Endothelial cell of umbilical vein (primary cell): ENCODE measurements at regions not wholly inside any gene's neighbourhood (a gene's known extent, or its start where the extent isn't known, plus 50 kb on each side); places are given as distances from the start of the nearest gene placed in this dataset.

ENCODE experiments used
- BruUV-seq: library from RNA; stranded (reverse); fragments of 400-500 nt; replicated peaks from 2 replicates; lab custom pipeline; 2021; lab: Mats Ljungman, UMichigan
- CTCF ChIA-PET: fragments of 300-600, 350-600 bp; sonication (Branson Sonifier 250); formaldehyde crosslinking; loops from one replicate; lab custom pipeline; 2021; ENCODE audit warnings: antibody characterized with exemption, inconsistent platforms; lab: Charles Lee
- POLR2A ChIA-PET: fragments of 300-600, 350-600 bp; sonication (Branson Sonifier 250); formaldehyde crosslinking; loops from one replicate; lab custom pipeline; 2021; ENCODE audit warnings: antibody characterized with exemption, inconsistent platforms; lab: Charles Lee
- DNase-seq: peaks from one replicate; pipeline ENCODE4 v3.0.0-alpha.2; 2011; ENCODE audit warnings: low read depth, low spot score
- FAIRE-seq: peaks from 2 replicates; lab custom pipeline; 2011; peaks lifted over from hg19 to GRCh38; lab: Jason Lieb, UNC
- H2AFZ ChIP-seq: 2 replicates; pipeline ENCODE4 v1.6.0; 2012; ENCODE audit warnings: low read depth, low read length, control low read depth, inconsistent platforms
- H3K27ac ChIP-seq: 2 replicates; pipeline ENCODE4 v1.5.1; 2011; ENCODE audit warnings: low read depth, mild to moderate bottlenecking, control low read depth, low read length, moderate library complexity; ENCODE audit not compliant: insufficient read depth
- H3K27me3 ChIP-seq, 2 experiments: 2 replicates each; pipeline versions ENCODE4 v1.6.0 to v1.6.1; 2011; ENCODE audit warnings: low read length in 2 of 2, mixed read lengths in 1 of 2; ENCODE audit not compliant: control insufficient read depth in 2 of 2, insufficient read depth in 2 of 2
- H3K36me3 ChIP-seq, 2 experiments: 2 replicates in 1 of 2; 3 replicates in 1 of 2; pipeline ENCODE4 v1.5.1; 2011; ENCODE audit warnings: low read length in 2 of 2, mild to moderate bottlenecking in 1 of 2, moderate library complexity in 1 of 2; ENCODE audit not compliant: control insufficient read depth in 2 of 2, insufficient read depth in 2 of 2; ENCODE audit errors: extremely low read depth in 1 of 2
- H3K4me1 ChIP-seq: 3 replicates; pipeline ENCODE4 v1.5.1; 2011; ENCODE audit warnings: mild to moderate bottlenecking, low read length; ENCODE audit not compliant: control insufficient read depth, insufficient read depth; ENCODE audit errors: extremely low read depth
- H3K4me2 ChIP-seq: 2 replicates; pipeline ENCODE4 v1.6.1; 2011; ENCODE audit warnings: low read length, control low read depth, mixed read lengths; ENCODE audit not compliant: insufficient read depth
- H3K4me3 ChIP-seq, 3 experiments: fragments of 200-600 bp in 1 of 3; sonication (generic), shearing (Covaris generic) in 1 of 3; replicated peaks in 1 of 3; 2 replicates each; pipeline ENCODE4 v1.5.1; 2011 to 2016; ENCODE audit warnings: control low read depth in 3 of 3, low read length in 3 of 3, mild to moderate bottlenecking in 2 of 3, inconsistent platforms in 1 of 3, low read depth in 1 of 3, moderate library complexity in 1 of 3; ENCODE audit not compliant: insufficient read depth in 1 of 3
- H3K79me2 ChIP-seq: 2 replicates; pipeline ENCODE4 v1.6.0; 2012; ENCODE audit warnings: low read length, inconsistent platforms; ENCODE audit not compliant: control insufficient read depth, insufficient read depth
- H3K9ac ChIP-seq: replicated peaks from 2 replicates; pipeline ENCODE3; 2011; ENCODE audit warnings: low read length, control low read depth; ENCODE audit not compliant: insufficient read depth; ENCODE audit errors: extremely low read depth
- H3K9me1 ChIP-seq: replicated peaks from 3 replicates; pipeline ENCODE4 v1.6.0; 2011; ENCODE audit warnings: mild to moderate bottlenecking, low read length; ENCODE audit not compliant: control insufficient read depth, insufficient read depth; ENCODE audit errors: extremely low read depth
- H3K9me3 ChIP-seq: replicated peaks from 2 replicates; pipeline ENCODE4 v1.5.1; 2012; ENCODE audit warnings: low read length, inconsistent platforms; ENCODE audit not compliant: control insufficient read depth, insufficient read depth
- H4K20me1 ChIP-seq: replicated peaks from 2 replicates; pipeline ENCODE3; 2011; ENCODE audit warnings: mild to moderate bottlenecking, low read length; ENCODE audit not compliant: control insufficient read depth, insufficient read depth; ENCODE audit errors: extremely low read depth
- EZH2 ChIP-seq: IDR thresholded peaks from 2 replicates; pipeline ENCODE4 v1.6.1; 2012; ENCODE audit warnings: borderline replicate concordance, low read depth, mild to moderate bottlenecking, moderate library complexity, low read length, inconsistent platforms; ENCODE audit not compliant: severe bottlenecking
- FOS ChIP-seq: IDR thresholded peaks from 2 replicates; pipeline ENCODE4 v1.6.1; 2011; ENCODE audit warnings: mild to moderate bottlenecking, low read length, moderate library complexity, borderline replicate concordance; ENCODE audit not compliant: insufficient read depth
- GATA2 ChIP-seq: IDR thresholded peaks from 2 replicates; pipeline ENCODE4 v1.7.0; 2011; ENCODE audit warnings: low read depth, mild to moderate bottlenecking, moderate library complexity, mixed read lengths, low read length; ENCODE audit not compliant: insufficient read length, insufficient read depth
- JUN ChIP-seq: IDR thresholded peaks from 2 replicates; pipeline ENCODE4 v1.6.1; 2011; ENCODE audit warnings: borderline replicate concordance, low read depth; ENCODE audit not compliant: insufficient read length, insufficient read depth
- MYC ChIP-seq: IDR thresholded peaks from one replicate; pipeline ENCODE4 v1.6.1; 2011; ENCODE audit warnings: mild to moderate bottlenecking, low read depth, low read length
- POLR2A ChIP-seq: IDR thresholded peaks from 2 replicates; pipeline ENCODE4 v1.6.1; 2012; ENCODE audit warnings: low read depth, mild to moderate bottlenecking, control low read depth, low read length
- POLR2AphosphoS5 ChIP-seq: IDR thresholded peaks from 2 replicates; pipeline ENCODE4 v1.6.1; 2012; ENCODE audit warnings: low read depth, mild to moderate bottlenecking, control low read depth, low read length, moderate library complexity; ENCODE audit not compliant: insufficient read depth
- dilution Hi-C: fragments of 300-500 bp; cut with MboI; formaldehyde crosslinking; loops from one replicate; pipeline ENCODE4 v1.15.0; 2019; ENCODE audit warnings: low sequenced_read_pairs; ENCODE audit not compliant: extremely low pct_ligation_motif_present
- intact Hi-C: fragments of 100-400 bp; cut with micrococcal nuclease; formaldehyde crosslinking; loops from one replicate; pipeline ENCODE4 v1.10.0; 2022
- TF ChIP-seq, protein P1 (sequence below): IDR thresholded peaks from 2 replicates; pipeline ENCODE4 v1.6.1; 2011; ENCODE audit not compliant: insufficient read depth, insufficient read length
- TF ChIP-seq, protein P2 (sequence below), 2 donors: IDR thresholded peaks; 1 replicate in 1 of 2; 2 replicates in 1 of 2; pipeline ENCODE4 v1.5.1; 2011; ENCODE audit warnings: low read length in 2 of 2, mild to moderate bottlenecking in 2 of 2, moderate library complexity in 2 of 2, control low read depth in 1 of 2, inconsistent platforms in 1 of 2, low read depth in 1 of 2; ENCODE audit not compliant: insufficient read depth in 1 of 2; ENCODE audit errors: extremely low read depth in 1 of 2

DNA sequence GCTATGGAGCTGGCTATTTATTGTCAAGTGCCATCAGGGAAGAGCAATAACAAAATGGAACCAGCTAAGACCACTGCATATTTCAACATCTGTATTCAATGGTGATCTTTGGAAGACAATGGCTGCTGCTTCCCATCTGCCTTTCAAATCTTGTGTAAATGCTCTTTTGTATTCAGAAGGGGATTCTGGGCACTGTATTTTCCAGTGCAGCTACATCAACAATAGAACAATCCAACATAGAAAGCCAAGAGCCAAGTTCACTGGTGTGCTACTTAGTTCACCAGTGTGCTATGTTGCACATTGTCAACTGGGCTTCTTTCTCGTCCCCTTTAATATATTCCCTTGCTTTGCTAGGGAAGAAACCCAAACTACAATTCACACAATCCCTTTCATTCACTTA, 128.8 kb upstream of the OR4E1 start:
- H3K4me3 ChIP-seq = no peak overlapping the region
- no TSS peak for BruUV-seq
- H3K4me2 ChIP-seq = no peak overlapping the region
- intact Hi-C loops (no loop called here), dilution Hi-C loops (no loop called here)
- peaks cover 3% of the 10 kb centered on the region in 2 experiments for H3K27me3 ChIP-seq
- FAIRE-seq (no peak), DNase-seq (no peak)
- no peaks in the 10 kb centered on the region for H3K9me3 ChIP-seq
- no peak overlapping the region for H3K27ac ChIP-seq
- no peak overlapping the region for H3K9ac ChIP-seq
- no peaks in the 10 kb centered on the region for H3K4me1 ChIP-seq
- no peaks in the 10 kb centered on the region for H4K20me1 ChIP-seq
- H2AFZ ChIP-seq = no peak overlapping the region
- H3K79me2 ChIP-seq = no peaks in the 10 kb centered on the region
- ChIA-PET CTCF (interaction anchor here (1.0 kb wide), 1 partner anchor 9 kb away, joined by 3 read pairs; no protein-coding TSS in a partner anchor), POLR2A (no interaction called here)
- TF ChIP-seq FOS (no peak), EZH2 (no peak), MYC (no peak), JUN (no peak), POLR2AphosphoS5 (no peak), POLR2A (no peak), GATA2 (no peak)
- TF ChIP-seq, protein P1, sequence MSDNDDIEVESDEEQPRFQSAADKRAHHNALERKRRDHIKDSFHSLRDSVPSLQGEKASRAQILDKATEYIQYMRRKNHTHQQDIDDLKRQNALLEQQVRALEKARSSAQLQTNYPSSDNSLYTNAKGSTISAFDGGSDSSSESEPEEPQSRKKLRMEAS = no peak
- TF ChIP-seq, protein P2, sequence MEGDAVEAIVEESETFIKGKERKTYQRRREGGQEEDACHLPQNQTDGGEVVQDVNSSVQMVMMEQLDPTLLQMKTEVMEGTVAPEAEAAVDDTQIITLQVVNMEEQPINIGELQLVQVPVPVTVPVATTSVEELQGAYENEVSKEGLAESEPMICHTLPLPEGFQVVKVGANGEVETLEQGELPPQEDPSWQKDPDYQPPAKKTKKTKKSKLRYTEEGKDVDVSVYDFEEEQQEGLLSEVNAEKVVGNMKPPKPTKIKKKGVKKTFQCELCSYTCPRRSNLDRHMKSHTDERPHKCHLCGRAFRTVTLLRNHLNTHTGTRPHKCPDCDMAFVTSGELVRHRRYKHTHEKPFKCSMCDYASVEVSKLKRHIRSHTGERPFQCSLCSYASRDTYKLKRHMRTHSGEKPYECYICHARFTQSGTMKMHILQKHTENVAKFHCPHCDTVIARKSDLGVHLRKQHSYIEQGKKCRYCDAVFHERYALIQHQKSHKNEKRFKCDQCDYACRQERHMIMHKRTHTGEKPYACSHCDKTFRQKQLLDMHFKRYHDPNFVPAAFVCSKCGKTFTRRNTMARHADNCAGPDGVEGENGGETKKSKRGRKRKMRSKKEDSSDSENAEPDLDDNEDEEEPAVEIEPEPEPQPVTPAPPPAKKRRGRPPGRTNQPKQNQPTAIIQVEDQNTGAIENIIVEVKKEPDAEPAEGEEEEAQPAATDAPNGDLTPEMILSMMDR (IDR thresholded peaks at IDR 0.05; ENCODE audit: extremely low read depth in 1 of 2, insufficient read depth in 1 of 2, low read depth in 1 of 2, low read length in 2 of 2) = no peak
- H3K36me3 ChIP-seq = no peaks in the 10 kb centered on the region
- no peaks in the 10 kb centered on the region for H3K9me1 ChIP-seq
